Lung (tissue), 11 donors: ENCODE measurements at regions not wholly inside any gene's neighbourhood (a gene's known extent, or its start where the extent isn't known, plus 50 kb on each side); places are given as distances from the start of the nearest gene placed in this dataset.
"Not testable (repeated sequence)": the region's sequence is repeated elsewhere in the genome, so short reads cannot be mapped to it uniquely, and the experiment has no call there.

Source experiments
- ATAC-seq: fragments of 200-7000 bp; cut with Tn5 transposase; one replicate; pipeline ENCODE4 v1.9.1; 2020; ENCODE audit warnings: moderate number of reproducible peaks; ENCODE audit not compliant: insufficient read depth, low FRiP score
- DNase-seq, 3 donors: peaks; one replicate each; pipeline ENCODE4 v3.0.0-alpha.2; 2013 to 2017
- H3K27ac ChIP-seq, 2 donors: one replicate each; pipeline ENCODE4 v1.5.1; 2013; ENCODE audit warnings: mild to moderate bottlenecking in 2 of 2, moderate library complexity in 2 of 2, control low read depth in 1 of 2, inconsistent platforms in 1 of 2, low read depth in 1 of 2, low read length in 1 of 2
- H3K27me3 ChIP-seq, 3 donors: one replicate each; pipeline ENCODE4 v1.5.1; 2013; ENCODE audit warnings: low read length in 2 of 3; ENCODE audit not compliant: control insufficient read depth in 3 of 3, insufficient read depth in 3 of 3
- H3K36me3 ChIP-seq, 4 donors: one replicate each; pipeline ENCODE4 v1.5.1; 2013; ENCODE audit warnings: low read length in 4 of 4, mild to moderate bottlenecking in 1 of 4, moderate library complexity in 1 of 4; ENCODE audit not compliant: control insufficient read depth in 4 of 4, insufficient read depth in 4 of 4
- H3K4me1 ChIP-seq, 5 donors: one replicate each; pipeline ENCODE4 v1.5.1; 2013; ENCODE audit warnings: low read length in 5 of 5, mild to moderate bottlenecking in 2 of 5, moderate library complexity in 1 of 5; ENCODE audit not compliant: control insufficient read depth in 5 of 5, insufficient read depth in 5 of 5
- H3K4me3 ChIP-seq: one replicate; pipeline ENCODE4 v1.5.1; 2013; ENCODE audit warnings: mild to moderate bottlenecking, control low read depth, moderate library complexity
- H3K9ac ChIP-seq, 2 donors: one replicate each; pipeline ENCODE4 v1.5.1; 2013; ENCODE audit warnings: low read length in 2 of 2, control low read depth in 1 of 2; ENCODE audit not compliant: insufficient read depth in 1 of 2
- H3K9me3 ChIP-seq, 4 donors: one replicate each; pipeline ENCODE4 v1.5.1; 2013; ENCODE audit warnings: low read length in 3 of 4, mild to moderate bottlenecking in 1 of 4, moderate library complexity in 1 of 4; ENCODE audit not compliant: control insufficient read depth in 4 of 4, insufficient read depth in 3 of 4
- WGBS, 2 donors: extraction: QIAGEN DNeasy Blood & Tissue Kit; methylation state at CpG; one replicate each; pipeline ENCODE4 v1.1.7; 2013; 5-methylcytosine and 5-hydroxymethylcytosine counted together
- TF ChIP-seq, protein P1 (sequence below): IDR thresholded peaks from 2 replicates; pipeline ENCODE4 v1.5.1; 2012; ENCODE audit warnings: mild to moderate bottlenecking; ENCODE audit errors: control extremely low read depth, extremely low read depth
- donor health status: control.
- donor health status: control.
- donor health status: Bipolar disorder and iron deficiency.
- donor health status: healthy.
- donor health status: DM: yes; HTN: yes; CAD: no.

GRCh38 chr18:22752014-22752413 is 181.1 kb upstream of the RBBP8 start:
- no peak for DNase-seq
- H3K4me1 ChIP-seq = peaks cover 0 to 4% (median 0%) of the 10 kb centered on the region in 5 donors
- WGBS, 2 donors = 92 to 97% methylated on average over 2 of the region's 2 CpGs
- H3K36me3 ChIP-seq = no peaks in the 10 kb centered on the region
- H3K27ac ChIP-seq = no peak overlapping the region
- no peak overlapping the region for H3K9ac ChIP-seq
- ATAC-seq = no peak
- no peaks in the 10 kb centered on the region for H3K27me3 ChIP-seq
- H3K9me3 ChIP-seq = peaks cover 0 to 4% (median 0%) of the 10 kb centered on the region in 4 donors
- TF ChIP-seq, protein P1, sequence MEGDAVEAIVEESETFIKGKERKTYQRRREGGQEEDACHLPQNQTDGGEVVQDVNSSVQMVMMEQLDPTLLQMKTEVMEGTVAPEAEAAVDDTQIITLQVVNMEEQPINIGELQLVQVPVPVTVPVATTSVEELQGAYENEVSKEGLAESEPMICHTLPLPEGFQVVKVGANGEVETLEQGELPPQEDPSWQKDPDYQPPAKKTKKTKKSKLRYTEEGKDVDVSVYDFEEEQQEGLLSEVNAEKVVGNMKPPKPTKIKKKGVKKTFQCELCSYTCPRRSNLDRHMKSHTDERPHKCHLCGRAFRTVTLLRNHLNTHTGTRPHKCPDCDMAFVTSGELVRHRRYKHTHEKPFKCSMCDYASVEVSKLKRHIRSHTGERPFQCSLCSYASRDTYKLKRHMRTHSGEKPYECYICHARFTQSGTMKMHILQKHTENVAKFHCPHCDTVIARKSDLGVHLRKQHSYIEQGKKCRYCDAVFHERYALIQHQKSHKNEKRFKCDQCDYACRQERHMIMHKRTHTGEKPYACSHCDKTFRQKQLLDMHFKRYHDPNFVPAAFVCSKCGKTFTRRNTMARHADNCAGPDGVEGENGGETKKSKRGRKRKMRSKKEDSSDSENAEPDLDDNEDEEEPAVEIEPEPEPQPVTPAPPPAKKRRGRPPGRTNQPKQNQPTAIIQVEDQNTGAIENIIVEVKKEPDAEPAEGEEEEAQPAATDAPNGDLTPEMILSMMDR = no peak
- no peak overlapping the region for H3K4me3 ChIP-seq

DNA sequence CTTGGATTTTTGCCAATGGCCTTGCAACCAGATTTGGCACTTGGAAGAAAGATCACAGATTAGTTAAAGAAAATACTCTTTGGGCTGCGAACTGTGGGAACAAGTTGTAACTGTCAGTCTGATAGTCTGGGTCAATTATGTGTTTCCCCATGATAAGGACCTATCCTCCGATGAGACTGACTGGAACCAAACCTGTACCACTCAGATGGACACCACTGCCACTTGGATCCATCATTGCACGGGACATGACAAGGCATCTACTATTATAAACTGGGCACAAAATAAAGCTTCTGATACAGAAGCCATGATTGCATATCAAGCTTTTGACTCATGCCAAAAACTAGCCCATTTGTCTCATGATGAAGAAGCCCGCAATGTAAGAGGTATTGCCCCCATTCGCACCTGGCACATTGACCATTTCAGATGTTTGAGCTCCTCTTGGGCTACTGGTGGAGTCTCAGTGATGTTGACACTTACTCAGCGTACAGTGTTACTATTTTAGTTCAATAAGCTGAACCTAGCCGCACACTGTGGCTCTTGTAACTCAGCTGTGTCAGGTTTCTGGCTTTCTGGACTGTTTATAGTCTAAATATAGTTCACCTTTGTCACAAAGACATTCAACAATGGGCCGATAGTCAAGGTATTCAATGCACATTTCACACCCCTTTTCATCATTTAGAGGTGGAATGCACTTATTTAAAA is 179.8 kb upstream of the RBBP8 start:
- Histone ChIP-seq H3K4me1 (peaks cover 0 to 4% (median 0%) of the 10 kb centered on the region in 5 donors), H3K9me3 (peaks cover 0 to 4% (median 0%) of the 10 kb centered on the region in 4 donors), H3K4me3 (no peak overlapping the region), H3K27ac (no peak overlapping the region), H3K9ac (no peak overlapping the region), H3K27me3 (no peaks in the 10 kb centered on the region), H3K36me3 (no peaks in the 10 kb centered on the region)
- TF ChIP-seq, protein P1 = no peak
- DNase-seq = no peak
- WGBS, 2 donors = 91 to 94% methylated on average over 8 of the region's 8 CpGs
- no peak for ATAC-seq

GRCh38 chr18:22764005-22764404 is 169.1 kb upstream of the RBBP8 start:
- 96 to 98% methylated on average over 2 of the region's 2 CpGs for WGBS, 2 donors
- not testable (repeated sequence) for H3K27me3 ChIP-seq, ATAC-seq, H3K9me3 ChIP-seq, H3K9ac ChIP-seq, H3K4me3 ChIP-seq, H3K27ac ChIP-seq, H3K36me3 ChIP-seq, H3K4me1 ChIP-seq, DNase-seq

DNA sequence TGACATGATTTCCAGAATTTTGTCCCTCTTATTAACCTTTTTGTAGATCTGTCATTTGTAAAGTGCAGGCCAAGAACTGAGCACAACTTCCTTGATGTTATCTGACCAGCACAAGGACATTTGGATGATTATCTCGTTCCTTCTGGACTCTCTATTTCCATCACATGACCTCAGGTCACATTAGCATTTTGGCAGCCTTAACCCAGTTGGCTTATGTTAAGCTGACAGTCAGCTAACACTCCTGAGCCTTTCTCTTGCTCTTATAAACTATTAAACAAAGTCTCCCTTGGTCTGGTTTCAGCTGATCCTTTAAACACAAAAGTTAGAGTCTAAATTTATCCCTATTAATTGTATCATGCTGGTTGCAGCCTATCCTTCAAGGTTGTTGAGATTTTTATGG is 167.2 kb upstream of the RBBP8 start:
- WGBS, 2 donors = 19 to 56% methylated on average over 1 of the region's 1 CpG
- peak in 2 of 3 donors; percentile 73 to 82 for DNase-seq
- peak overlapping the region in 1 of 2 donors; percentile 45 for H3K27ac ChIP-seq
- no peaks in the 10 kb centered on the region for H3K27me3 ChIP-seq
- H3K9ac ChIP-seq = peak overlapping the region in 1 of 2 donors; percentile 52
- no peaks in the 10 kb centered on the region for H3K36me3 ChIP-seq
- H3K4me1 ChIP-seq = peaks cover 0 to 6% (median 0%) of the 10 kb centered on the region in 5 donors
- no peak overlapping the region for H3K4me3 ChIP-seq
- ATAC-seq = no peak
- TF ChIP-seq, protein P1 = no peak
- peaks cover 0 to 2% (median 0%) of the 10 kb centered on the region in 4 donors for H3K9me3 ChIP-seq
